Astrocyte of the cerebellum (primary cell): ENCODE measurements at regions not wholly inside any gene's neighbourhood (a gene's known extent, or its start where the extent isn't known, plus 50 kb on each side); places are given as distances from the start of the nearest gene placed in this dataset.
A peak's percentile ranks its signal among the peaks of the same experiment; 100 is the strongest.

Experiments
- DNase-seq: peaks from one replicate; pipeline ENCODE4 v3.0.0-alpha.2; 2011; ENCODE audit warnings: low read depth
- H3K4me3 ChIP-seq: 2 replicates; pipeline ENCODE4 v1.5.1; 2011; ENCODE audit warnings: mild to moderate bottlenecking, low read depth, low read length, moderate library complexity
- CTCF ChIP-seq: IDR thresholded peaks from 2 replicates; pipeline ENCODE4 v1.5.1; 2012; ENCODE audit warnings: low read length, low read depth, moderate library complexity, mild to moderate bottlenecking; ENCODE audit errors: missing control alignments
- in situ Hi-C: cut with HindIII; loops from 2 replicates; pipeline ENCODE4 v1.10.0; 2017; ENCODE audit warnings: low sequenced_read_pairs

GRCh38 chr15:62241135-62241770 lies 76.2 kb upstream of the C2CD4B start:
- in situ Hi-C loops = no loop called here
- DNase-seq = no peak
- H3K4me3 ChIP-seq = no peak overlapping the region
- peak; percentile 11 for TF ChIP-seq CTCF

- in situ Hi-C loops = no loop called here
- H3K4me3 ChIP-seq = no peak overlapping the region
- DNase-seq = no peak
- TF ChIP-seq CTCF = no peak
Observed at GRCh38 chr15:62242999-62243398, 77.9 kb upstream of the C2CD4B start.

- no peak for TF ChIP-seq CTCF
- DNase-seq = no peak
- in situ Hi-C loops = no loop called here
- H3K4me3 ChIP-seq = no peak overlapping the region
Observed at GRCh38 chr15:62244762-62245161, 79.7 kb upstream of the C2CD4B start.

- in situ Hi-C loops = no loop called here
- DNase-seq = no peak
- H3K4me3 ChIP-seq = no peak overlapping the region
- TF ChIP-seq CTCF = no peak
Observed at GRCh38 chr15:62248277-62248984, 83.3 kb upstream of the C2CD4B start.

- no peak for DNase-seq
- in situ Hi-C loops = no loop called here
- no peak overlapping the region for H3K4me3 ChIP-seq
- no peak for TF ChIP-seq CTCF
Observed at GRCh38 chr15:62249501-62249900, 84.4 kb upstream of the C2CD4B start.

GRCh38 chr15:62250186-62250585 lies 85.1 kb upstream of the C2CD4B start:
- no peak overlapping the region for H3K4me3 ChIP-seq
- in situ Hi-C loops = no loop called here
- TF ChIP-seq CTCF = no peak
- DNase-seq = no peak
